Inflammatory macrophage (primary cell): ENCODE measurements at regions not wholly inside any gene's neighbourhood (a gene's known extent, or its start where the extent isn't known, plus 50 kb on each side); places are given as distances from the start of the nearest gene placed in this dataset.

Experiments
- DNase-seq, 2 donors: peaks; one replicate each; pipeline ENCODE4 v3.0.0-alpha.2; 2020 to 2022

GRCh38 chr3:181431748-181432147 lies 280.0 kb upstream of the SOX2 start:
- DNase-seq: no peak

DNA sequence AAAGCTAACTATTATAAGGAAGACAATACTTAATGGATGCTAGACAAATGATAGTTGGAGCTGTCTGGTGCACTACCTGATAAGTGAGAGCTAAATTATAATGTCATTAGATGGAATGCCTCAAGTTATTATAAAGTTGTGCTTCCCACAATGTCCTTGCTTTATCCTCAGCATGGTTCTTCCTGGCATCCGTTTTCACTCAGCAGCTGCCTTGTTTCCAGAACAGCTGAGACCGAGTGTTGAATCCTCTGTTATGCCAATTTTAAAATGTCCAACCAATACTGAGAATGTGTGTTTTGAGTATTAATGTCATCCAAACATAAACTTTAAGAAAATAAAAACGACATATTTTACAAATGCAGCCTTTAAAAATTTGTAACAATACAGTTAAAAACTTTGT lies 286.7 kb upstream of the SOX2 start:
- no peak for DNase-seq

GRCh38 chr3:181418233-181418632 lies 293.5 kb upstream of the SOX2 start:
- no peak for DNase-seq

DNA sequence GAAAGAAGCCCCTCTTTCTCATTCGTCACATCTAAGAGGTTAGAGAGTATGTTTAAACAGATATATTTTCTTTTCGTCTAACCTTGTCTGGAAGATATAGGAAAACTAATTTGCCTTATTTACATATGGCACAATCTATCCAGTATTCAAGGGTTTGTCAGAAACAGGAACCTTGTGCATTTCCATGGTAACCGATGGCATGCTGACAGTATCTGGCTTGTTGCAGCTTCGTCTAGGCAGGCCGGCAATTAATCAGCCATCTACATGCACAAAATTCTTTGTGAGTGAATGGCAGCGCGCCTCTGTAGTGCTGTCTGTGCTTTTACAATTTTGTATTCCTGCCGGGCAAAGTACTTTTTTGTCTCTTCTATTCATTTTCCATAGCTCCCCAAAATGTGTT lies 294.0 kb upstream of the SOX2 start:
- no peak for DNase-seq

DNA sequence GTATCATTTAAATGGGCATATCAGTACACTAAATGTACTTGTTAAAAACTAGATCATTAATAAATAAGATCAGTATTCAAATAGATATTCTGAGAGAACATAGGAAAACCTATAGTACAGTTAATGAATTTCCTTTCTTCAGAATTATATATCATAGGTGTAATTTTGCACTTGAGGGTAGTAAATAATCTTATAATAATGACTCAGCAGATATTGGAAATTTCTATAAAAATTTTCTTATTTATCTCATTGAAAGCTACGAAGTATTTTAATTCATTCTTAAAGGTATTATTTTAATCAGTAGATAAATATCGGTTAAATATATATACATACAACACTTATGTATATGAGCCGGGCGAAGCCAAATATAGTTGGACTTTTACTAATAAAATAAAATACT lies 300.9 kb upstream of the SOX2 start:
- DNase-seq: no peak

- no peak for DNase-seq
Observed at GRCh38 chr3:181403876-181404660, 307.7 kb upstream of the SOX2 start.

GRCh38 chr3:181402347-181402746 lies 309.4 kb upstream of the SOX2 start:
- no peak for DNase-seq

GRCh38 chr3:181384970-181385369 lies 326.8 kb upstream of the SOX2 start:
- no peak for DNase-seq

GRCh38 chr3:181383760-181384159 lies 328.0 kb upstream of the SOX2 start:
- DNase-seq: no peak

DNA sequence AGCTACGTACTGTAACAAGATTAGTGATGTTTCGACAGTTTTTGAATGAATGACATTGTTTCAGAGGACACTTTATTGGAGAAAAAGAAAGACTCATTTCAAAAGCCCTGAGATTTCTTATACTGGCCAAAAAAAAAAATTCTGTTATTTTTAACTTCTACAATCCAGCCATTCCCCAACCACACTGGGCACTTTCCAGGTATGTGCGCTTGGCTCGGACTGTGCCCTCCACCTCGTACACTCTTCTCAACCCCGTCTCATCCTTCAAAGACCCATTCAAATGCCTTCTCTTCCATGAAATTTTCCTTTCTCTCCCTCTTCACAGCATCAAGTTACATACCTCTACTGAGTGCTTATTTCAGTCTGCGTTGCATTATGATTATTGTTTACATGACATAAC lies 328.5 kb upstream of the SOX2 start:
- DNase-seq: no peak

DNA sequence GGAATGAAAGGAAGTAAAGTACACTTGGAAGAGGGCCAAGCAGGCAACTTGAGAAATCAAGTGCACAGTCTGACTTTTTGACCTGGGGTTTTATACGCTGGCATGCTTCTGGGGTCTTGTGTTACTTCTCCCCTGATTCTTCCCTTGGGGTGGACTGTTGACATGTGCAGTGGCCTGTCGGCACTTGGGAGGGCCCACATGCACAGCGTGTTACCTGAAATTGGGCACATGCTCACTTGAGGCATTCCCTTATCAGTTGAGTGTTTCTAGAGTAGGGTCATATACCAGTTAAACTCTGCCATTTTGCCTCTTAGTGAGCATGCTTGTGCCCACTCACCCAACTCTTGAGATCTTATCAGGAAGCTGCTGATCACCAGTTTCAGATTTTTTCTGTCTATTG lies 329.1 kb upstream of the SOX2 start:
- no peak for DNase-seq

GRCh38 chr3:181379278-181379677 lies 332.4 kb upstream of the SOX2 start:
- DNase-seq: no peak

- DNase-seq: no peak
Observed at GRCh38 chr3:181369637-181370036, 342.1 kb upstream of the SOX2 start.

- no peak for DNase-seq
Observed at GRCh38 chr3:181363231-181363630, 348.5 kb upstream of the SOX2 start.

- no peak for DNase-seq
Observed at GRCh38 chr3:181362378-181362777, 349.3 kb upstream of the SOX2 start.

GRCh38 chr3:181358562-181358961 lies 353.2 kb upstream of the SOX2 start:
- no peak for DNase-seq

DNA sequence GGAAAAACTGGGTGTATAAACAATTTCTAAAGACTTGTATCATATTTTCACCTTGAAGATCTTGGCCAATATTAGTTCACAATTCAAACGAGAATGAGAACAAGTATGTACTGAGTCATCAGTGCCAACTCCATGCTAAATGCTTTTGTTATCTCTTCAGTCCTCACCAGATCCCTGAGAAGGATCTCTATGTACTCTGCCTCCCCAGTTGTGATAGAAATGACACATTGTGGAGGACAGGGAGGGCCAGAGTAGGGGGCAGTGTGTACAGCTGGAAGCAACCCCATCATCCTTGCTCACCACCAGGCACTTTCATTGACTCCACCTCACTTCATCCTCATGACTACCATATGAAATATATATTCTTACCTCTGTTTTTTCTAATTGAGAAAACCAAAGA lies 353.7 kb upstream of the SOX2 start:
- no peak for DNase-seq

- no peak for DNase-seq
Observed at GRCh38 chr3:181354140-181354539, 357.6 kb upstream of the SOX2 start.

DNA sequence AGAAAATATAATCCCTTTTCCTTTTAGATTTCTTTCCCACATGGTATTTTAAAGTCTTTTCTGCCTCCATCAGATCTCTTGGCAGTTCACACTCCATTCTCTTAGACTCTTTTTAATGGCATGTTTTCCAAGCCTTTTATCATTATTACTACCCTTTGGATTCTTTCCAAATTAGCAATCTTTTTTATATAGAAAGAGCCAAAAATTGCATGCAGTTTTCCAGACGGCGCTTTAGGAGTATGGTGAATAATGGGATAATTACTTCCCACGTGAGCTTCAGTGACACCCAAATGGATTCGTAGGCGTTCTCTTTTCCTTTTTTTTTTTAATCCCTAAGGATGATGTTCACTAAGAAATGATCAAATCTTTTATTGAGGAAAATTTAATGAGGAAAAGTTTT lies 354.8 kb upstream of the DNAJC19 start:
- no peak for DNase-seq

DNA sequence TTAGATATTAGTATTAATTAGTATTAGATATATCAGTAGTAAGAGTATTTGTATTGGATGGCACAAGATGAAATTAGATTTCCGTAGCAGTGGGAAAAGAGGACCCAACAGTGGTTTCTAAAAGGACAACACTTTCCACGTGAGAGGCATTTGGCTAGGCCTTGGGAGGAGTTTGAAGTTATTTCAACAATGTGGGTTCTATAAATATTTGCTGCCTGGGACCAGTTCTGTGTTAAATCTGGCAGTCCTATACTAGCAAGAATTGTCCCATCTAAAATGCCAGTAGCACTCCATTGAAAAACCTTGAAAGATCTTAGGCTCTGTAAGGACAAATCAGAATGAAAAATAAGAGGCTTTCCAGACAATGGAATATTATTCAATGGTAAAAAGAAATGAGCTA lies 347.1 kb upstream of the DNAJC19 start:
- no peak for DNase-seq

DNA sequence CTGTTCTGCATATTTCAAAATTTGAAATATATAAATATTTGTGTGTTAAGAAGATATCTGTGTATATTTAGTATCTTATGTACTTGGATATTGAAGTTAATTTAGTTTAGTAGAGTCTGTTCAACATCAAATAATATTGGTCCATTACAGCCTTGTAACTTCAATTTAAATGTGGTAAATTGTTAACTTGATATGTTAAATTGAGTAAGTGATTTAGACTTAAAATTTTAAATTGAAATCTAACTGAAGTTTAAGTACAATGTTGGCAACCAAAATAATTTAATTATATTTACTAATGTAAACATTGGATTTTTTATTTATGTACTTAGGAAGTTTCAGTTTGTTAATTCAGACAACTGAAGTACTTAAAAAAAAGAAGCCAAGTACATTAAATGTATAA lies 343.9 kb upstream of the DNAJC19 start:
- DNase-seq: no peak

- DNase-seq: no peak
Observed at GRCh38 chr3:181330821-181331563, 341.5 kb upstream of the DNAJC19 start.

- DNase-seq: no peak
Observed at GRCh38 chr3:181330257-181330656, 340.7 kb upstream of the DNAJC19 start.

- DNase-seq: no peak
Observed at GRCh38 chr3:181329024-181329423, 339.5 kb upstream of the DNAJC19 start.
